Stimulated activated CD4-positive, alpha-beta T cell treated with anti-CD3 and anti-CD28 coated beads, Interleukin-1b, Interleukin-23, amount 100 ng/mL, for 48 hours (primary cell): ENCODE measurements at regions not wholly inside any gene's neighbourhood (a gene's known extent, or its start where the extent isn't known, plus 50 kb on each side); places are given as distances from the start of the nearest gene placed in this dataset.

Experiments used
- DNase-seq: peaks from one replicate; pipeline ENCODE4 v3.0.0-alpha.2; 2020

DNA sequence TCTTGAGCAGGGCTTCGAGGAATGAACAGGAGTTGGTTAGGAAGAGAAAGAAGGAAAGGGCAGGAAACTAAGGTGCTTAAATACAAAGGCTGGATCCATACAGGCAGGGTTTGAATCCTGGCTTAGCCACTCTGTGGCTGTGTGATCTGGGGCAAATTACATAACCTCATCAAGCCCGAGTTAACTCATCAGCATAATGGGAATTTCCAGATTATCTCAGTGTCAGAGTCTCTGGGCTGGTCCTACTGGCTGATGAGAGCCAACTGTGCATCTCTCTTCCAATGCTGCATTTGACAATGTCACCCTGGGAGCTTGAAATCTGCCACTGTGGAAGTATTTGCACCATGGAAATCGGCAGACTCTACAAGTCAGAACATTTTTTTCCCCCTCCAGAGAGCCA is 83.8 kb upstream of the SLC6A6 start:
- DNase-seq: no peak

DNA sequence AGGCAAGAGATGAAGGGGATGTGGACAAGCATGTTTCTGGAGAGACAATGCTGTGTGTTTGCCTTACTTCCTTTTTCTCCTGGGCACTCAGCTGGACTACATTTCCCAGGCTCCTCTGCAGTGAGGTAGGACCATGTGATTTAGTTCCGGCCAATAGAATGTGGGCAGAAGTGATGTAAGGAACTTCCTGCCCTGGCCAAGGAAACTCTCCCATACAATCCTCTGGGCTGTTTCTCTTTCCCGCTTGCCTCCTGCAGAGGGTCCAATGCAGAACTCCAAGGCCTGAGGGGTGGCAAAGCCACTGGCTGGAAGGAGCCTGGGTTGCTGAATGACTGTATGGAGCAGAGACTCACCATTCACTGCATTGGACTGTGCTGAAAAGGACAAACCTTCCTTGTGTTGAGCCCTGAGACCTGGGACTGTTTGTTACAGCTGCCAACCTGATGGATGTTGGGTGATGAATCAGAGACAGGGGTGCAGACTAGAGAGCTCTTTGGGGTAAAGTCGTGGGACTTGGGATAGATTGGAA is 82.7 kb upstream of the SLC6A6 start:
- peak; percentile 10 for DNase-seq

- no peak for DNase-seq
These were observed 82.2 kb upstream of the SLC6A6 start for GRCh38 chr3:14320219-14320618.

- DNase-seq: no peak
These were observed 80.4 kb upstream of the SLC6A6 start for GRCh38 chr3:14322001-14322400.

GRCh38 chr3:14322667-14323295 is 79.6 kb upstream of the SLC6A6 start:
- DNase-seq: no peak

GRCh38 chr3:14323401-14324223 is 78.8 kb upstream of the SLC6A6 start:
- DNase-seq: no peak

GRCh38 chr3:14324224-14324944 is 78.0 kb upstream of the SLC6A6 start:
- no peak for DNase-seq

DNA sequence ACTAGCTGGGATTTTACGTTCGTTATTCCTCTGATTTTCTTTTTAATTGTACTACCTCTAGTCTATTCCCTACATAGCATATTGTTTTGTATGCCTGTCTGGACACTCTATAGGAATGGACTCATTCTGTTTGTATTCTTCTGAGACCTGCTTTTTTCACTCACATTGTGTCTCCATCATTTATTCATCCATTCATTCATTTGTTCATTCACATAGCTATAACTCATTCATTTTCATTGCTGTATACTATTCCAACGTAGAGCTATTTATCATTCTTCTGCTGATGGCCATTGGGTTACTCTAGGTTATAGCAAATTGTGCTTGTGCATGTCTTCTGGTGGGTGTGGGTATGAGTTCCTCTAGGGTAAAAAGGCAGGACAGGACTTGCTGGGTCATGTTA is 74.0 kb upstream of the SLC6A6 start:
- DNase-seq: no peak

DNA sequence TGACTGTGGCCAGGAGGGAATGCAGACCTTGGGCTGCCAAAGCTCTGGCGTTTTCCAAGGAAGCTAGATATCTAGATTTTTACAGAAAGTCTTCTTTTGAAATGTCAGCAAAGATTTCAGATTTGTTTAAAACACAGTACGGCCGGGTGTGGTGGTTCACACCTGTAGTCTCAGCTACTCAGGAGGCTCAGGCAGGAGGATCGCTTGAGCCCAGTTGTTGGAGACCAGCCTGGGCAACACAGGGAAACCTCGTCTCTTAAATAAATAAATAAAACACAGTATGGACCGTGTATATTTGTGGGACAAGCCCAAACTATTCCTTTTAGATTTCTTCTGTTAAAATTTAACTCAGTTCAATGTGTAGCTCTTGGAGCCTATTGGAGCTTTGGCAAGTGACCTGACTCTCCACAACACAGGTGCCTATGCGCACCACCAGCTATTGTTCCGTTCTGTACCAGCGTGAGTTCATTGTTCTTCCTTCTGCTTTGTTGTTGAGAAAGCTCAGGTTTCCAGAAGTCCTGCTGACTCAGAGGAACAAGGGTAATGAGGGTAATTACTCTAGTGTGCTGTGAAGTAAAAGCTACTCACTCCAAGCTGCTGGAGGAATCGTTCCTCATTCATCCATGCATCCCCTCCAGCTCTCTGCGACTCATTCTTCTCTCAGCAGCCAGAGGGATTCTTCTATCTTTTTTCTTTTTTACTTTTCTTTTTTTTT is 73.1 kb upstream of the SLC6A6 start:
- no peak for DNase-seq

- DNase-seq: no peak
These were observed 72.6 kb upstream of the SLC6A6 start for GRCh38 chr3:14329842-14330241.

DNA sequence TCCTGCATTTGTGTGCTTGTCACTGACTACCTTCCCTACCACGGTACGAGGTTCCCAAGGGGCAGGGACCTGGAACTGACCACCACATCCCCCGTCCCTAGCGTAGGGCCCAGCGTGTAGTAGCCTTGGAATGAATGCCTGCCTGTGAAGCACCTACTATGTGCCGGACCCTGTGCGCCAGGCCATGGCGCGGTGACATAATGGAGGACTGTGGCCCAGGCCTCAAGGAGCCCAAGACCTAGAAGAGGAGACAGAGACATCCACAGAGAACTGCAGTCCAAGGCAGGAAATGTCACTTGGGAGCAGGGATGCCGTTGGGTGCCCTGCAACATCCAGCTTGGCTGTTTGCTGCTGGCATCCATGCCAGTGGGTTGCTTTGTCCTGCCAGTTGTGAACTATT is 71.9 kb upstream of the SLC6A6 start:
- no peak for DNase-seq

DNA sequence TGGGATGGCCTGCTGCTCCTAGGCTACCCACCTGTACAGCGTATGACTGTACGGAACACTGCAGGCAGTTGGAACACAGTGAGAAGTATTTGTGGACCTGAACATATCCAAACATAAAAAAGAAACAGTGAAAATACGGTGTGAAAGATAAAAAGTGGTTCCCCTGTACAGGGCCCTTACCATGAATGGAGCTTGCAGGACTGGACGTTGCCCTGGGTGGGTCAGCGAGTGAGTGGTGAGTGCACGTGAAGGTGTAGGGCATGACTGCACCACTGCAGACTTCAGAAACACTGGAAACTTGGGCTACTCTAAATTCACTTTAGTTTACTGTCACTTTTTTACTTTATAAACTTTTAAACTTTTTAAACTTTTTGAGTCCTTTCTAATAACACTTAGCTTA is 71.2 kb upstream of the SLC6A6 start:
- DNase-seq: no peak

GRCh38 chr3:14332392-14332791 is 70.0 kb upstream of the SLC6A6 start:
- DNase-seq: no peak

DNA sequence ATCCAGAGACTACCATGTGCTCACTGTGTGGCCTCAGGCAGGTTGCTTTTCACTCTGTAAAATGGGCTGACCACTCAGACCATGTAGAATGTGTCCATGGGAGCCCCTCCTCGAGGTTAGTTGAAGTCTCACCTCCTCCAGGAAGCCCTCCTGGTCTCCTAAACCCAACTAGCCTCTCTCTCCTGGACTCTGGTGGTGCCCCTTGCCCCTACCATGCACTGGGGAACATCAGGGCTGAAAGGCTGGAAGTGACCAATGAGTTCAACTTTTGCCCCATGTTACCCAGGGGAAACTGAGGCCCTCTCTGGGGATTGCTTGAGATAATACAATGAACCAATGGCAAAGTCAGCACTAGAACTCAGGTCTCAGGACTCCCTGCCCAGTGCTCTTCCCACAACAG is 69.2 kb upstream of the SLC6A6 start:
- DNase-seq: no peak

GRCh38 chr3:14333621-14334020 is 68.8 kb upstream of the SLC6A6 start:
- DNase-seq: no peak

DNA sequence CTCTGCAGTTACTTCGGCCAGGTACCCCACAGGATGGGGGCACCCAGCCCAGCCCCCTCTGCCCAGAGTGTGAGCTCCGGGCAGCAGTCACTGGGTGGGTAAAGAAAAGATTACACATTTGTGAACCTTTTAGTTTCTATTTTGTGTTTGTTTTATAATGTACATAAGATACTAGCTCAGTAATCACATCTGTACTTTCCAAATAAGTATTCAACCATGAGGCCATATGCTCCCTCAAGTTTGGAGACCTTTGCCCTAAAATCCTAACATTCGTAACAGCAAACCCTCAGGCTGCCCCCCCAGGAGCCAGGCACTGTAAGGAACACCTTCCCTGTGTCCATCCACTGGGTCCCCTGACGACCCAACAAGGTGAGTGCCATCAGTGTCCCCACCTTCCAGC is 68.3 kb upstream of the SLC6A6 start:
- DNase-seq: no peak

DNA sequence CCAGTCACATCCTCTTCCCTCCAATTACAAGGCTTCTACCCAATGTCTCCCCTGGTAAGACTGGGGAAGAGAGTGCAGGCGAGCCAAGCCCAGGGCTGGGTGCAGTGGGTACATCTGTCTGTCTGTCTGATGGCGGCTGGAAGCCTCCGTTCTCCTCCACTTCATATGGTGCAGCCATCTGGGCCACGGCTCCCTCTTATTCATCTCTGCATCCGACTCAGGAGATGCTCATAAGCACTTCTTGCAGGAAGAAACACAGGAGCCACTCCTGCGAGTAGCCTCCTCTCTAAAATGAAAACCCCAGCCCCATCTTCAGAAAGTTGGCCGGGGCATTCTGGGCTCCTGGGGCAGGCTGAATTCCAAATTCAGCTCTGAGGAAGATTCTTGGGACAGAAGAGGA is 67.5 kb upstream of the SLC6A6 start:
- no peak for DNase-seq

DNA sequence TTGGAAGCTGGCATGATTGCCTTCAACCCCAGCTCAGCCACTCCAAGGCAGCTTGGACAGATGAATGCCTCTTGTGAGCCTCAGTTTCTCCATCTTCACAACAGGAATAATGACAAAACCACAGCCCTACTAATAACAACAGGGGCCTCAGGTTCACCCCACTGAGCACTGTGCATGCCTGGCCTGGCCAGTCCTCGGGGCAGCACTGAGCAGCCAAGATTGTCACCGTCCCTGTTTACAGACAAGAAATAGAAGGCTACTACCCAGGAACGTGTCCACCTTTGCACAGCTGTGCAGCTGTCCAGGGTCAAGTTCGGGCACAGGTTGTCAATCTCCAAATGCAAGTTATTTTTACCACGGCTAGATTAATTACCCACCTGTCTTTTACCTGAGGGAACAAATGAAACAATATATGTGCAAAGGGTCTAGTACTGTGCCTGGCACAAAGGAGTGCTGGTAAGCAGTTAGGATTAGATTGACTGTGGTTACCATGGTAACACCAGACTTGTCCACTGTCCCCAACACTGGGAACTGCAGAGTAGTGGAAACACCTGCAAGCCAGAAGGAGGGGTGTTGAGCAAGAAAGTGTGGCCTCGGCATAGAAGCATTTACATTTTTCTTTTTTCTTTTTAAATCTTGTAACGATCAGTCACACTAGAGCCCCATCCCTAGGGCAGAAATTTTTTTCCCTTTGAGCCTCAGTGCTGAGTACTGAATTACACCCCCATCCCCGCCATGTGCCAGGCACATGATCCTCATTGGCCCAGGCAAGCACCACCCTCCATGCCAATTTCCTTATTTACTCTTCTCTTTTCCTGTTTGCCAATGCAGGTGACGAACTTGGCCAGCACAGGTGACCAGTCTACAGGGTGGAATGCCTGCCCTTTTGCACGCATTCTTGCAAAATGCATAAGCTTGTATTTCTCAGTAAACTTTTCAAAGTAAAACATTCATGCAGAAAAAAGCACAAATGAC is 66.3 kb upstream of the SLC6A6 start:
- no peak for DNase-seq

DNA sequence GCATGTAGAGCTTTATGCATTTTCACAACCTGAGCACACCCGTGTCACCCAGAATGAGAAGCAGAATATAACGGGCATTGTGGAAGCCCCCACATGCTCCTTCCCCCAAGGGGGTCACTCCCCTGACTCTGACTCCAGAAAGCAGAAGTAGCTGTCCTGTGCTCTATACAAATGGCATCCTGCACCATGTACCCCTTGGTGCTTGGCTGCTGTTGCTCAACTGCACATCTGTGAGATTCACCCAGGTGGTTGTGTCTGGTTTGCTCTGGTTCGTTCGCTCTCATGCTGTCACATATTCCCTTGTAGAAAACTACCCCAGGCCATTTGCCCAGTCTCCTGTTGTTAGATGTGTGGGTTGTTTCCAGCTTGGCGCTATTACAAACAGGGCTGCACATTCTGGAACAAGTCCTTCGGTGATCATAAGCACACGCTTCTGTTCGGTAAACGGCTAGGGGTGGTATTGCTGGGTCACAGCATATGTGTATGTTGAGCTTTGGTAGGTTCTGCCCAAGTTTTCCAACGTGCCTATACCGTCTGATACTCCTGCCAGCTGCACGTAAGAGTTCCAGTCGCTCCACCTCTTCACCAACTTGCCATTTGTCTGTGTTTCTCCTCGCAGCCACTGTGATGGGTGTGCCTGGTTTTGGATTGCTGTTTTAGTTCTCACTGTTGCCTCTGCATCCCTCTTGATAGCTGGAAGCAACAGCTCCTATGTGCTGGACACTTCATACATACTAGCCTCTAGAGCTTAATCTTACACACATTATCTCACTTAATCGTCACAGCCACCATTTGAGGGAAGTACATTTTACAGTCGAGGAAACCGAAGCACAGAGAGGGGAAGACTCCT is 65.4 kb upstream of the SLC6A6 start:
- no peak for DNase-seq

DNA sequence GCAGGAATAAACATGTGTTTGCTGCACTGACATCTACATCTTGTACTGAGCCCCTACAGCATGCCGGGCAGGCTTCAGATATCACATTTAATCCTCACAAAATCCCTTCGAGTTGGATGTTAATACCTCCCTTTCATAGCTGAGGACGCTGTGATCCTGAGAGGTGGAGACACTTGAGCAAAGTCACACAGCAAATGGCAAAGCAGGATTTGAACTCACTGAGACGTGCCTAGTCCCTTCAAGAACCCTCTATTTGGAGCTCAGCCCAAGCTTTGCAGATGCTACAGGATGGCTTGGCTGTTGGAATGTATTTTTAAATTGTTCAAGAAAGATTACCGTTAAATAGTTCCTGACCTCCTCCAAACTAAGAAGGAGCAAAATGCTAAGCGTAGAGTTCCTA is 64.6 kb upstream of the SLC6A6 start:
- DNase-seq: no peak

DNA sequence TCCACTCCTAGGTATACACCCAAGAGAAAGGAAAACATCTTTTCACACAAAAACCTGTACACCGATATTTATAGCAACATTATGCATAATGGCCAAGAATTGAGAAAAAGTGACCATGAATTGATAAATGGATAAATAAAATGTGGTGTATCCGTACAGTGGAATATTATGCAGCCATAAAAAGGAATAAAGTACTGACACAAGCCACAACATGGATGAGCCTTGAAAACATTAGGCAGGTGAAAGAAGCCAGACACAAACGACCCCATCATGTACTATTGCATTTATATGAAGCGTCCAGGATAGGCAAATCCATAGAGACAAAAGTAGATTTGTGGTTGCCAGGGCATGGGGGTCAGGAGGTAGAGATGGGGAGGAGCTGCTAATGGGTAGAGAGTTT is 64.2 kb upstream of the SLC6A6 start:
- DNase-seq: no peak
